ENCODE measurements at regions not wholly inside any gene's neighbourhood (a gene's known extent, or its start where the extent isn't known, plus 50 kb on each side); places are given as distances from the start of the nearest gene placed in this dataset.

GRCh38 chr9:79189511-79189924 is 382.2 kb upstream of the TLE4 start:
- no peak for DNase-seq

- no peak for DNase-seq
These were observed 378.8 kb upstream of the TLE4 start for GRCh38 chr9:79193001-79193400.

GRCh38 chr9:79193501-79194223 is 378.1 kb upstream of the TLE4 start:
- no peak for DNase-seq

- no peak for DNase-seq
These were observed 375.9 kb upstream of the TLE4 start for GRCh38 chr9:79195879-79196278.

- DNase-seq: no peak
These were observed 375.2 kb upstream of the TLE4 start for GRCh38 chr9:79196606-79197005.

- DNase-seq: no peak
These were observed 371.4 kb upstream of the TLE4 start for GRCh38 chr9:79200336-79200735.

- no peak for DNase-seq
These were observed 370.1 kb upstream of the TLE4 start for GRCh38 chr9:79201636-79202035.

- no peak for DNase-seq
These were observed 362.9 kb upstream of the TLE4 start for GRCh38 chr9:79208791-79209396.

- no peak for DNase-seq
These were observed 361.1 kb upstream of the TLE4 start for GRCh38 chr9:79210541-79211243.

GRCh38 chr9:79213417-79214125 is 358.2 kb upstream of the TLE4 start:
- no peak for DNase-seq

GRCh38 chr9:79215821-79216220 is 355.9 kb upstream of the TLE4 start:
- no peak for DNase-seq

- DNase-seq: no peak
These were observed 351.5 kb upstream of the TLE4 start for GRCh38 chr9:79220251-79220650.

GRCh38 chr9:79220666-79221065 is 351.1 kb upstream of the TLE4 start:
- no peak for DNase-seq

GRCh38 chr9:79221084-79221483 is 350.7 kb upstream of the TLE4 start:
- no peak for DNase-seq

- DNase-seq: no peak
These were observed 349.3 kb upstream of the TLE4 start for GRCh38 chr9:79222483-79222882.

- no peak for DNase-seq
These were observed 346.9 kb upstream of the TLE4 start for GRCh38 chr9:79224672-79225433.

- DNase-seq: no peak
These were observed 338.2 kb upstream of the TLE4 start for GRCh38 chr9:79233542-79233941.

GRCh38 chr9:79236466-79236865 is 335.3 kb upstream of the TLE4 start:
- DNase-seq: no peak

GRCh38 chr9:79237861-79238260 is 333.9 kb upstream of the TLE4 start:
- DNase-seq: no peak

- DNase-seq: no peak
These were observed 331.0 kb upstream of the TLE4 start for GRCh38 chr9:79240774-79241173.

GRCh38 chr9:79242489-79242888 is 329.3 kb upstream of the TLE4 start:
- no peak for DNase-seq

- no peak for DNase-seq
These were observed 325.6 kb upstream of the TLE4 start for GRCh38 chr9:79246170-79246569.

- DNase-seq: no peak
These were observed 324.7 kb upstream of the TLE4 start for GRCh38 chr9:79247021-79247420.
